Astrocyte (in vitro differentiated cells and primary cell): ENCODE measurements at regions not wholly inside any gene's neighbourhood (a gene's known extent, or its start where the extent isn't known, plus 50 kb on each side); places are given as distances from the start of the nearest gene placed in this dataset.
A peak's percentile ranks its signal among the peaks of the same experiment; 100 is the strongest.

Experiments
- DNase-seq: peaks from one replicate; pipeline ENCODE4 v3.0.0-alpha.2; 2010; ENCODE audit warnings: low read depth
- FAIRE-seq: peaks from 2 replicates; lab custom pipeline; 2011; peaks lifted over from hg19 to GRCh38; lab: Jason Lieb, UNC
- H2AFZ ChIP-seq: 2 replicates; pipeline ENCODE4 v1.6.0; 2012; ENCODE audit warnings: low read depth, low read length, inconsistent platforms
- H3K27ac ChIP-seq: 2 replicates; pipeline ENCODE4 v1.5.1; 2011; ENCODE audit warnings: low read depth, low read length, inconsistent platforms
- H3K27me3 ChIP-seq: 2 replicates; pipeline ENCODE4 v1.6.0; 2011; ENCODE audit warnings: low read length, inconsistent platforms; ENCODE audit not compliant: insufficient read depth
- H3K36me3 ChIP-seq: 2 replicates; pipeline ENCODE4 v1.5.1; 2011; ENCODE audit warnings: low read length, inconsistent platforms; ENCODE audit not compliant: insufficient read depth
- H3K4me1 ChIP-seq: 2 replicates; pipeline ENCODE4 v1.5.1; 2011; ENCODE audit warnings: low read length, inconsistent platforms; ENCODE audit not compliant: insufficient read depth
- H3K4me2 ChIP-seq: 2 replicates; pipeline ENCODE4 v1.6.0; 2012; ENCODE audit warnings: low read length, inconsistent platforms
- H3K4me3 ChIP-seq: 2 replicates; pipeline ENCODE4 v1.5.1; 2011; ENCODE audit warnings: low read depth, mild to moderate bottlenecking, low read length, inconsistent platforms; ENCODE audit not compliant: insufficient read depth
- H3K79me2 ChIP-seq: 2 replicates; pipeline ENCODE4 v1.6.0; 2012; ENCODE audit warnings: mild to moderate bottlenecking, low read length, inconsistent platforms; ENCODE audit not compliant: insufficient read depth
- H3K9ac ChIP-seq: 2 replicates; pipeline ENCODE4 v1.6.0; 2012; ENCODE audit warnings: mild to moderate bottlenecking, low read length, inconsistent platforms
- H3K9me3 ChIP-seq: 2 replicates; pipeline ENCODE4 v1.5.1; 2012; ENCODE audit warnings: low read depth, mild to moderate bottlenecking, low read length, inconsistent platforms; ENCODE audit not compliant: insufficient read depth
- H4K20me1 ChIP-seq: 2 replicates; pipeline ENCODE4 v1.6.0; 2012; ENCODE audit warnings: low read length, inconsistent platforms; ENCODE audit not compliant: insufficient read depth
- H3K27ac Mint-ChIP-seq: one replicate; pipeline ENCODE4 v1.8.0; 2021; ENCODE audit warnings: mild to moderate bottlenecking, mixed read lengths; ENCODE audit not compliant: unreplicated experiment
- H3K27me3 Mint-ChIP-seq: one replicate; pipeline ENCODE4 v1.8.0; 2021; ENCODE audit warnings: low read depth, mixed read lengths; ENCODE audit not compliant: unreplicated experiment
- H3K36me3 Mint-ChIP-seq: one replicate; pipeline ENCODE4 v1.8.0; 2021; ENCODE audit warnings: low read depth, mixed read lengths; ENCODE audit not compliant: unreplicated experiment
- H3K4me1 Mint-ChIP-seq: one replicate; pipeline ENCODE4 v1.8.0; 2021; ENCODE audit warnings: low read depth, mixed read lengths; ENCODE audit not compliant: unreplicated experiment
- H3K4me3 Mint-ChIP-seq: one replicate; pipeline ENCODE4 v1.8.0; 2021; ENCODE audit warnings: mild to moderate bottlenecking, moderate library complexity, mixed read lengths; ENCODE audit not compliant: unreplicated experiment
- H3K9me3 Mint-ChIP-seq: one replicate; pipeline ENCODE4 v1.8.0; 2021; ENCODE audit warnings: mild to moderate bottlenecking, mixed read lengths; ENCODE audit not compliant: unreplicated experiment
- CTCF ChIP-seq: IDR thresholded peaks from 2 replicates; pipeline ENCODE4 v1.5.1; 2011; ENCODE audit warnings: low read depth, mild to moderate bottlenecking, inconsistent platforms, low read length, moderate library complexity; ENCODE audit not compliant: insufficient read depth
- EZH2 ChIP-seq: IDR thresholded peaks from 2 replicates; pipeline ENCODE4 v1.6.1; 2012; ENCODE audit warnings: mild to moderate bottlenecking, low read length, inconsistent platforms; ENCODE audit not compliant: insufficient read depth

GRCh38 chr10:3525832-3526449 is 259.1 kb downstream of the KLF6 start:
- FAIRE-seq (peak; percentile 99), DNase-seq (peak; percentile 99)
- Histone ChIP-seq H3K27me3 (no peaks in the 10 kb centered on the region), H2AFZ (no peak overlapping the region), H3K27ac (peak overlapping the region; percentile 85), H4K20me1 (no peaks in the 10 kb centered on the region), H3K4me3 (no peak overlapping the region), H3K4me1 (peaks cover 21% of the 10 kb centered on the region), H3K4me2 (peak overlapping the region; percentile 54), H3K9ac (peak overlapping the region; percentile 56), H3K79me2 (no peaks in the 10 kb centered on the region), H3K36me3 (no peaks in the 10 kb centered on the region), H3K9me3 (no peaks in the 10 kb centered on the region)
- Mint-ChIP-seq H3K27me3 (peaks cover 2% of the 10 kb centered on the region), H3K9me3 (peaks cover 2% of the 10 kb centered on the region), H3K36me3 (no peaks in the 10 kb centered on the region), H3K4me3 (peak overlapping the region; percentile 50), H3K27ac (peak overlapping the region; percentile 93), H3K4me1 (peaks cover 40% of the 10 kb centered on the region)
- no peak for TF ChIP-seq EZH2
- TF ChIP-seq CTCF, result no peak

GRCh38 chr10:3524086-3524960 is 260.7 kb downstream of the KLF6 start:
- peaks cover 2% of the 10 kb centered on the region for H3K9me3 Mint-ChIP-seq
- Histone ChIP-seq H2AFZ (no peak overlapping the region), H3K4me2 (no peak overlapping the region), H3K27me3 (no peaks in the 10 kb centered on the region), H3K4me3 (no peak overlapping the region), H3K9me3 (no peaks in the 10 kb centered on the region), H4K20me1 (no peaks in the 10 kb centered on the region), H3K36me3 (no peaks in the 10 kb centered on the region), H3K4me1 (peaks cover 21% of the 10 kb centered on the region), H3K79me2 (no peaks in the 10 kb centered on the region), H3K9ac (no peak overlapping the region), H3K27ac (no peak overlapping the region)
- peaks cover 41% of the 10 kb centered on the region for H3K4me1 Mint-ChIP-seq
- no peak overlapping the region for H3K27ac Mint-ChIP-seq
- H3K27me3 Mint-ChIP-seq, result peaks cover 2% of the 10 kb centered on the region
- TF ChIP-seq EZH2, result no peak
- no peak overlapping the region for H3K4me3 Mint-ChIP-seq
- no peaks in the 10 kb centered on the region for H3K36me3 Mint-ChIP-seq
- FAIRE-seq (no peak), DNase-seq (no peak)

GRCh38 chr10:3523309-3524050 is 261.5 kb downstream of the KLF6 start:
- H3K4me3 ChIP-seq, result no peak overlapping the region
- DNase-seq (no peak), FAIRE-seq (no peak)
- no peak overlapping the region for H3K27ac ChIP-seq
- H3K4me1 ChIP-seq, result peaks cover 21% of the 10 kb centered on the region
- H3K9me3 Mint-ChIP-seq, result peaks cover 2% of the 10 kb centered on the region
- H3K27me3 ChIP-seq, result no peaks in the 10 kb centered on the region
- H4K20me1 ChIP-seq, result no peaks in the 10 kb centered on the region
- H3K4me3 Mint-ChIP-seq, result no peak overlapping the region
- H3K4me1 Mint-ChIP-seq, result peaks cover 41% of the 10 kb centered on the region
- H3K9me3 ChIP-seq, result no peaks in the 10 kb centered on the region
- H3K27ac Mint-ChIP-seq, result no peak overlapping the region
- TF ChIP-seq CTCF, result no peak
- no peak for TF ChIP-seq EZH2
- no peaks in the 10 kb centered on the region for H3K79me2 ChIP-seq
- H3K36me3 Mint-ChIP-seq, result no peaks in the 10 kb centered on the region
- H3K4me2 ChIP-seq, result no peak overlapping the region
- H2AFZ ChIP-seq, result no peak overlapping the region
- H3K9ac ChIP-seq, result no peak overlapping the region
- peaks cover 2% of the 10 kb centered on the region for H3K27me3 Mint-ChIP-seq
- no peaks in the 10 kb centered on the region for H3K36me3 ChIP-seq
